B cell (primary cell): ENCODE measurements at regions not wholly inside any gene's neighbourhood (a gene's known extent, or its start where the extent isn't known, plus 50 kb on each side); places are given as distances from the start of the nearest gene placed in this dataset.

Source experiments
- EZH2 ChIP-seq: IDR thresholded peaks from 2 replicates; pipeline ENCODE4 v1.6.1; 2012; ENCODE audit warnings: borderline replicate concordance, low read depth, mild to moderate bottlenecking, moderate library complexity, low read length; ENCODE audit not compliant: insufficient read depth, poor library complexity, severe bottlenecking
- TF ChIP-seq, protein P1 (sequence below): fragments of 200-600 bp; IDR thresholded peaks from one replicate; pipeline ENCODE4 v1.8.0; 2022; ENCODE audit warnings: antibody characterized with exemption, mild to moderate bottlenecking

DNA sequence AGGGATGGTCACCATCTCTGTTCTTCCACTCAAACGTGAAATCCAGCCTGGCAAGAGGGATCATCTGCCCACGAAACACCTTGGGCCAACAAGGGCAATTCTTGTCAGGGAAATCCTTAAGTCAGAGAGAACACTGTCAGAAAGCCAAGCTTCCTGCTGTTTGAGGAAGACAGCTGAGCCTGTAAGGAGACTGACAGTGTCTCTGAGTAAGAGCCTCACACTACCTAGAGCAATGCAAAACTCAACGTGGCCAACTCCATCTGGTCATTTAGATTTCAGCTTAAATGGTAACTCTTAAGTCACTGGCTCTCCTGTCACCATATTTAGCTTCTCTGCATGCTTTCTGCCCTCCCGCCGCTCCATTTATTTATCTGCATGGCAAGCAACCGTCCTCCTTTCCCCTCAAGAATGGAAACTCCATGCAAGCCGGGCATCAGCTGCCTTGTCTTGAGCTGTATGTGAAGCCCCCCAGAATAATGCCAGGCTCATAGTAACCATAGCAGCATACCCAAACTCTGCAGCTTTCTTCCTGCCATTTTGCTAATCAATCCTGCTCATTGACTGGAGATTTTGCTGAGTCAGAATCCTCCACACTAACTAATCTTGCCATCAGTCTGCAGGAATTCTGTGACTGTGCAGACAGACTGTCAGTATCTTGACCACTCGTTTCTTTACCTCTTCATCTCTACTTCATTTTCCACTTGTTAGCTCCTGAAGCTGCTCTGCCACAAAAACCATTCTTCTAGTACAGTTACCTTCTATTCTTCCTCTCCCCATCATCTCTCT, 159.8 kb downstream of the IRS2 start:
- TF ChIP-seq, protein P1, sequence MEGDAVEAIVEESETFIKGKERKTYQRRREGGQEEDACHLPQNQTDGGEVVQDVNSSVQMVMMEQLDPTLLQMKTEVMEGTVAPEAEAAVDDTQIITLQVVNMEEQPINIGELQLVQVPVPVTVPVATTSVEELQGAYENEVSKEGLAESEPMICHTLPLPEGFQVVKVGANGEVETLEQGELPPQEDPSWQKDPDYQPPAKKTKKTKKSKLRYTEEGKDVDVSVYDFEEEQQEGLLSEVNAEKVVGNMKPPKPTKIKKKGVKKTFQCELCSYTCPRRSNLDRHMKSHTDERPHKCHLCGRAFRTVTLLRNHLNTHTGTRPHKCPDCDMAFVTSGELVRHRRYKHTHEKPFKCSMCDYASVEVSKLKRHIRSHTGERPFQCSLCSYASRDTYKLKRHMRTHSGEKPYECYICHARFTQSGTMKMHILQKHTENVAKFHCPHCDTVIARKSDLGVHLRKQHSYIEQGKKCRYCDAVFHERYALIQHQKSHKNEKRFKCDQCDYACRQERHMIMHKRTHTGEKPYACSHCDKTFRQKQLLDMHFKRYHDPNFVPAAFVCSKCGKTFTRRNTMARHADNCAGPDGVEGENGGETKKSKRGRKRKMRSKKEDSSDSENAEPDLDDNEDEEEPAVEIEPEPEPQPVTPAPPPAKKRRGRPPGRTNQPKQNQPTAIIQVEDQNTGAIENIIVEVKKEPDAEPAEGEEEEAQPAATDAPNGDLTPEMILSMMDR: no peak
- no peak for TF ChIP-seq EZH2
